A204.1 (cell line): ENCODE measurements at regions not wholly inside any gene's neighbourhood (a gene's known extent, or its start where the extent isn't known, plus 50 kb on each side); places are given as distances from the start of the nearest gene placed in this dataset.

Experiments
- FAIRE-seq: peaks from 2 replicates; lab custom pipeline; 2012; peaks lifted over from hg19 to GRCh38; lab: Jason Lieb, UNC

- no peak for FAIRE-seq
These were observed 240.7 kb upstream of the FAM98A start for GRCh38 chr2:33839791-33840190.

- FAIRE-seq = no peak
These were observed 237.5 kb upstream of the FAM98A start for GRCh38 chr2:33836628-33837027.

- FAIRE-seq = no peak
These were observed 236.8 kb upstream of the FAM98A start for GRCh38 chr2:33835911-33836310.

GRCh38 chr2:33822964-33823363 lies 223.9 kb upstream of the FAM98A start:
- no peak for FAIRE-seq

GRCh38 chr2:33812707-33813106 lies 213.6 kb upstream of the FAM98A start:
- no peak for FAIRE-seq

- no peak for FAIRE-seq
These were observed 211.1 kb upstream of the FAM98A start for GRCh38 chr2:33810046-33810835.

- FAIRE-seq = no peak
These were observed 206.9 kb upstream of the FAM98A start for GRCh38 chr2:33806041-33806440.

GRCh38 chr2:33804155-33804554 lies 205.1 kb upstream of the FAM98A start:
- no peak for FAIRE-seq

- FAIRE-seq = no peak
These were observed 197.4 kb upstream of the FAM98A start for GRCh38 chr2:33796511-33796910.

GRCh38 chr2:33791625-33792024 lies 192.5 kb upstream of the FAM98A start:
- no peak for FAIRE-seq

- FAIRE-seq = no peak
These were observed 188.9 kb upstream of the FAM98A start for GRCh38 chr2:33788044-33788443.

GRCh38 chr2:33786881-33787280 lies 187.8 kb upstream of the FAM98A start:
- no peak for FAIRE-seq

- FAIRE-seq = no peak
These were observed 186.4 kb upstream of the FAM98A start for GRCh38 chr2:33785201-33786106.

- no peak for FAIRE-seq
These were observed 185.4 kb upstream of the FAM98A start for GRCh38 chr2:33784488-33784887.

GRCh38 chr2:33782395-33783230 lies 183.5 kb upstream of the FAM98A start:
- no peak for FAIRE-seq

GRCh38 chr2:33777786-33778185 lies 178.7 kb upstream of the FAM98A start:
- FAIRE-seq = no peak

- FAIRE-seq = no peak
These were observed 176.2 kb upstream of the FAM98A start for GRCh38 chr2:33775306-33775705.

- FAIRE-seq = no peak
These were observed 170.9 kb upstream of the FAM98A start for GRCh38 chr2:33770023-33770422.

- no peak for FAIRE-seq
These were observed 167.1 kb upstream of the FAM98A start for GRCh38 chr2:33766175-33766574.

GRCh38 chr2:33765122-33765521 lies 166.0 kb upstream of the FAM98A start:
- no peak for FAIRE-seq

- FAIRE-seq = no peak
These were observed 165.5 kb upstream of the FAM98A start for GRCh38 chr2:33764551-33764950.

- no peak for FAIRE-seq
These were observed 164.7 kb upstream of the FAM98A start for GRCh38 chr2:33763671-33764310.
